CD4-positive, alpha-beta T cell (primary cell): ENCODE measurements at regions not wholly inside any gene's neighbourhood (a gene's known extent, or its start where the extent isn't known, plus 50 kb on each side); places are given as distances from the start of the nearest gene placed in this dataset.

ENCODE experiments used
- ATAC-seq: fragments of 200-7000 bp; cut with Tn5 transposase; one replicate; pipeline ENCODE4 v1.10.0; 2022; ENCODE audit warnings: mild to moderate bottlenecking; ENCODE audit not compliant: poor library complexity
- CTCF ChIA-PET: fragments of 350-600 bp; sonication (Branson Sonifier 250); formaldehyde crosslinking; loops from one replicate; lab custom pipeline; 2021; ENCODE audit warnings: antibody characterized with exemption, inconsistent platforms; lab: Charles Lee
- POLR2A ChIA-PET: fragments of 350-600 bp; sonication (Branson Sonifier 250); formaldehyde crosslinking; loops from one replicate; lab custom pipeline; 2021; ENCODE audit warnings: antibody characterized with exemption, inconsistent platforms; lab: Charles Lee
- DNase-seq, 14 experiments: peaks; one replicate each; pipeline ENCODE4 v3.0.0-alpha.2; 2013 to 2020; ENCODE audit warnings: mixed read lengths in 2 of 14
- H3K27ac ChIP-seq, 2 donors: one replicate each; pipeline versions ENCODE4 v1.5.1 to v1.7.0; 2013; ENCODE audit warnings: low read length in 2 of 2, low read depth in 1 of 2, mild to moderate bottlenecking in 1 of 2
- H3K27me3 ChIP-seq, 2 experiments: 1 replicate in 1 of 2; 2 replicates in 1 of 2; pipeline versions ENCODE4 v1.6.1 to v1.7.0; 2013; ENCODE audit warnings: low read length in 2 of 2, control low read depth in 1 of 2, mild to moderate bottlenecking in 1 of 2, moderate library complexity in 1 of 2; ENCODE audit not compliant: insufficient read depth in 2 of 2, control insufficient read depth in 1 of 2
- H3K36me3 ChIP-seq: one replicate; pipeline ENCODE4 v1.6.1; 2013; ENCODE audit warnings: low read length, control low read depth; ENCODE audit not compliant: insufficient read depth
- H3K4me1 ChIP-seq: one replicate; pipeline ENCODE4 v1.6.1; 2013; ENCODE audit warnings: low read length, control low read depth; ENCODE audit not compliant: insufficient read depth
- H3K4me3 ChIP-seq: one replicate; pipeline ENCODE4 v1.5.1; 2013; ENCODE audit warnings: mild to moderate bottlenecking, low read length, moderate library complexity
- H3K9me3 ChIP-seq, 2 experiments: 1 replicate in 1 of 2; 2 replicates in 1 of 2; pipeline versions ENCODE4 v1.6.1 to v1.7.0; 2013; ENCODE audit warnings: low read length in 2 of 2, mild to moderate bottlenecking in 2 of 2, control low read depth in 1 of 2, moderate library complexity in 1 of 2; ENCODE audit not compliant: control insufficient read depth in 1 of 2, insufficient read depth in 1 of 2
- H3K27ac Mint-ChIP-seq: one replicate; pipeline ENCODE4 v1.8.0; 2020; ENCODE audit warnings: mixed read lengths
- H3K27me3 Mint-ChIP-seq: one replicate; pipeline ENCODE4 v1.8.0; 2021; ENCODE audit warnings: mixed read lengths
- H3K36me3 Mint-ChIP-seq: one replicate; pipeline ENCODE4 v1.8.0; 2021; ENCODE audit warnings: low read depth, mixed read lengths
- H3K4me1 Mint-ChIP-seq: one replicate; pipeline ENCODE4 v1.8.0; 2021; ENCODE audit warnings: low read depth, mixed read lengths
- H3K4me3 Mint-ChIP-seq: one replicate; pipeline ENCODE4 v1.8.0; 2020; ENCODE audit warnings: mild to moderate bottlenecking, mixed read lengths
- H3K9me3 Mint-ChIP-seq: one replicate; pipeline ENCODE4 v1.8.0; 2020; ENCODE audit warnings: mixed read lengths
- intact Hi-C, 2 experiments: fragments of 100-400 bp; cut with DNase I in 1 of 2; cut with micrococcal nuclease in 1 of 2; formaldehyde crosslinking; loops; one replicate each; pipeline versions ENCODE4 v1.15.1 to v1.9.0; 2023 to 2025; cut with DNase I, micrococcal nuclease
- TF ChIP-seq, protein P1 (sequence below): fragments of 200-600 bp; IDR thresholded peaks from one replicate; pipeline ENCODE4 v1.8.0; 2022; ENCODE audit warnings: antibody characterized with exemption, mild to moderate bottlenecking

DNA sequence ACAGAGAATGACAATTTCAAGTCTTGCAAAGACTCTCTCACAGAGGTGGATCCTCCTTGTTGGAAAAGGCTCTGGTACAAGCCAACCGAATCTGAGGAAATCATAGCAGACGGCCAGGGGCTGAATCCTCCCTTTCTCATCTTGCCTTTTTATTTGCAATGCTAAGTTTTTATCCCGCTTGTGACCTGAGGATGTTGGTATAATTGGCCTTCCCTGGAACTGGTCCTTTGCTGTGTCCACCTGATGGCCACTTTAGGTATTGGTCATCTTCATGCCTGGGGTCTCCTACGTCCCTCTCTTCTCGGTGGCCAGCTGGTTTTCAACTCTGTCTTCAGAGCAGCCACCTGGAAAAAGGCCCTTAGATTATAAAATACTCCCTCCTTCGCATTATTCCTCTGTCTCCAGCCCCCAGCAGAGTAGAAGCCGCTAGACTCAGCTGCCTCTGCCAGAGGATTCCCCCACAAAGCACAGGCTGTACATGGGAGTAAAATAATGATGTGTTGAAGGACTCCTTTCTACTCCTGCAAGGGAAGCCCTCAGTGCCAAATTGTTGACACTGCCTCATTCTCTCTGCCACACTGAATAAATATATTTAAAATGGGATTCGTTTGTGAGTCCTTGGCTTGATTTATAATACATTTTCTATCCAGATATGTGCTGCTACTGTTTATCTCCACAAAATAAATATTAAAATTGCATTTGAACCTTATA lies 208.9 kb upstream of the CFAP20DC start:
- H3K4me1 ChIP-seq = no peaks in the 10 kb centered on the region

DNA sequence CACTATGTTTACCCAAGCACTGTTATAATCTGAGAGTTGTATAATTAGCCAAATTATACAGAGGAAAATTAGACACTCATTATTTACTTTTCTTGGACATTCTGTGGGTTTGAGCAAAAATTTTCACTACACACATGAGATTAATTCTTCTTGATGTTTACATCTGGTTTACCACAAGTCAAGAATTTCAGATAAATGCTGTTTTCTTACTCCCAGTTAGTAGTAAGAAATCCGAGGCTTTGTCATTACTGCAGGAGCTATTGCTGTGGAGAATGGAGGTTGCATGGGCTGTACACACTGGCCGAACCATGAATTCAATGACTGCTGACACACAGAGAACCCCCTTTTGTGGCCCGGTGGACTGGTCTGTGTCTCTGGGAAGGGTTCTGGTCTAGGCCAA lies 207.7 kb upstream of the CFAP20DC start:
- intact Hi-C loops = no loop called here
- H3K4me3 Mint-ChIP-seq = no peak overlapping the region
- TF ChIP-seq, protein P1, sequence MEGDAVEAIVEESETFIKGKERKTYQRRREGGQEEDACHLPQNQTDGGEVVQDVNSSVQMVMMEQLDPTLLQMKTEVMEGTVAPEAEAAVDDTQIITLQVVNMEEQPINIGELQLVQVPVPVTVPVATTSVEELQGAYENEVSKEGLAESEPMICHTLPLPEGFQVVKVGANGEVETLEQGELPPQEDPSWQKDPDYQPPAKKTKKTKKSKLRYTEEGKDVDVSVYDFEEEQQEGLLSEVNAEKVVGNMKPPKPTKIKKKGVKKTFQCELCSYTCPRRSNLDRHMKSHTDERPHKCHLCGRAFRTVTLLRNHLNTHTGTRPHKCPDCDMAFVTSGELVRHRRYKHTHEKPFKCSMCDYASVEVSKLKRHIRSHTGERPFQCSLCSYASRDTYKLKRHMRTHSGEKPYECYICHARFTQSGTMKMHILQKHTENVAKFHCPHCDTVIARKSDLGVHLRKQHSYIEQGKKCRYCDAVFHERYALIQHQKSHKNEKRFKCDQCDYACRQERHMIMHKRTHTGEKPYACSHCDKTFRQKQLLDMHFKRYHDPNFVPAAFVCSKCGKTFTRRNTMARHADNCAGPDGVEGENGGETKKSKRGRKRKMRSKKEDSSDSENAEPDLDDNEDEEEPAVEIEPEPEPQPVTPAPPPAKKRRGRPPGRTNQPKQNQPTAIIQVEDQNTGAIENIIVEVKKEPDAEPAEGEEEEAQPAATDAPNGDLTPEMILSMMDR = no peak
- Histone ChIP-seq H3K27ac (no peak overlapping the region), H3K36me3 (no peaks in the 10 kb centered on the region), H3K4me3 (no peak overlapping the region), H3K27me3 (no peaks in the 10 kb centered on the region), H3K9me3 (no peaks in the 10 kb centered on the region), H3K4me1 (no peaks in the 10 kb centered on the region)
- H3K27me3 Mint-ChIP-seq = no peaks in the 10 kb centered on the region
- POLR2A ChIA-PET = no interaction called here
- CTCF ChIA-PET = no interaction called here
- no peaks in the 10 kb centered on the region for H3K4me1 Mint-ChIP-seq
- H3K9me3 Mint-ChIP-seq = no peaks in the 10 kb centered on the region
- DNase-seq (no peak), ATAC-seq (no peak)
- H3K36me3 Mint-ChIP-seq = no peaks in the 10 kb centered on the region
- H3K27ac Mint-ChIP-seq = no peak overlapping the region

More for the DNA sequence above, 208.9 kb upstream of the CFAP20DC start:
- Histone ChIP-seq H3K4me3 (no peak overlapping the region), H3K27me3 (no peaks in the 10 kb centered on the region), H3K9me3 (peaks cover 0 to 3% of the 10 kb centered on the region in 2 experiments), H3K27ac (no peak overlapping the region), H3K36me3 (no peaks in the 10 kb centered on the region)
- POLR2A ChIA-PET = no interaction called here
- ATAC-seq (no peak), DNase-seq (no peak)
- Mint-ChIP-seq H3K27me3 (no peaks in the 10 kb centered on the region), H3K9me3 (no peaks in the 10 kb centered on the region), H3K36me3 (no peaks in the 10 kb centered on the region), H3K27ac (no peak overlapping the region), H3K4me1 (no peaks in the 10 kb centered on the region), H3K4me3 (no peak overlapping the region)
- TF ChIP-seq, protein P1 = no peak
- intact Hi-C loops = no loop called here
- CTCF ChIA-PET = no interaction called here

DNA sequence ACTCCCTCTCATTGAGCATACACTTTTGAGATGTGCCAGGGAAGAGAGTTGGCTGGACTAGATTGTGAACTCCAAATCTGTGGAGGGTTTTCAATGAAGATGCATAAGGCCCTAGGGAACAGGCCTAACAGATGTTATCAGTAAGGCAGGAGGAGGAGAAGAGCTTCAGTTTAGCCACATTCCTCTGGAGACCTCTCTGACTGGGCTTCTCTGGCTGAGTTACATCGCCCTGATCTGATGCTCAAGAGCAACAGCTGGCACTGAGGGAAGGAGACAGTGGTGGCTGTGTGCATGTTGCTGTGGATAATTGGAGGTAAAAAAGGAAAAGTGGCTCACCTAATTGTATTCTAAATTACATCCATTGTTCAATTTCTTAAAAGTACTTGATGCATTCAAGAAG lies 206.4 kb upstream of the CFAP20DC start:
- no peaks in the 10 kb centered on the region for H3K4me1 Mint-ChIP-seq
- ATAC-seq = no peak
- TF ChIP-seq, protein P1 = no peak
- Histone ChIP-seq H3K4me3 (no peak overlapping the region), H3K4me1 (no peaks in the 10 kb centered on the region), H3K9me3 (no peaks in the 10 kb centered on the region), H3K27me3 (no peaks in the 10 kb centered on the region), H3K36me3 (no peaks in the 10 kb centered on the region), H3K27ac (no peak overlapping the region)
- ChIA-PET POLR2A (no interaction called here), CTCF (no interaction called here)
- H3K27ac Mint-ChIP-seq = no peak overlapping the region
- DNase-seq = no peak
- no peaks in the 10 kb centered on the region for H3K36me3 Mint-ChIP-seq
- H3K4me3 Mint-ChIP-seq = no peak overlapping the region
- H3K9me3 Mint-ChIP-seq = no peaks in the 10 kb centered on the region
- intact Hi-C loops = no loop called here
- H3K27me3 Mint-ChIP-seq = no peaks in the 10 kb centered on the region
